K562 (cell line): ENCODE measurements at regions not wholly inside any gene's neighbourhood (a gene's known extent, or its start where the extent isn't known, plus 50 kb on each side); places are given as distances from the start of the nearest gene placed in this dataset.

Experiments
- ATF1 ChIP-seq, 2 experiments: fragments of 450-650 bp in 1 of 2; IDR thresholded peaks; 2 replicates each; pipeline ENCODE4 v1.6.1; 2016; ENCODE audit warnings: missing compliant biosample characterization in 1 of 2, missing genetic modification characterization in 1 of 2
- CC2D1A ChIP-seq: fragments of 450-650 bp; IDR thresholded peaks from 2 replicates; pipeline ENCODE4 v1.6.1; 2017; ENCODE audit warnings: mild to moderate bottlenecking
- CCAR2 ChIP-seq: fragments of 200-400 bp; formaldehyde crosslinking; IDR thresholded peaks from 2 replicates; pipeline ENCODE4 v1.6.1; 2017; ENCODE audit warnings: mild to moderate bottlenecking, low read depth, low read length
- DPF2 ChIP-seq: fragments of 450-650 bp; IDR thresholded peaks from 2 replicates; pipeline ENCODE4 v1.6.1; 2016
- HOXB6 ChIP-seq: fragments of 250-450 bp; sonication (Bioruptor Pico); IDR thresholded peaks from 2 replicates; pipeline ENCODE4 v1.5.1; 2022; ENCODE audit warnings: mild to moderate bottlenecking, borderline replicate concordance
- JUN ChIP-seq, 2 experiments: sonication (generic) in 1 of 2; formaldehyde crosslinking in 1 of 2; IDR thresholded peaks; 2 replicates each; pipeline versions ENCODE4 v1.6.1 to v1.8.0; 2012 to 2022; ENCODE audit warnings: borderline replicate concordance in 2 of 2, mild to moderate bottlenecking in 2 of 2, improper control_type of control experiment in 1 of 2, low read depth in 1 of 2, low read length in 1 of 2, missing genetic modification reagents in 1 of 2
- MEF2D ChIP-seq: conservative IDR thresholded peaks from 2 replicates; pipeline ENCODE4 v1.6.1; 2016; ENCODE audit warnings: low read depth, missing genetic modification characterization, missing compliant biosample characterization
- POLR2AphosphoS5 ChIP-seq: IDR thresholded peaks from 2 replicates; pipeline ENCODE4 v1.6.1; 2011; ENCODE audit warnings: mild to moderate bottlenecking, low read depth, low read length, moderate library complexity; ENCODE audit not compliant: control insufficient read depth, insufficient read depth
- RNF2 ChIP-seq: sonication (generic); IDR thresholded peaks from 2 replicates; pipeline ENCODE4 v1.6.1; 2016
- STAG1 ChIP-seq: sonication (generic); formaldehyde crosslinking; IDR thresholded peaks from 2 replicates; pipeline ENCODE4 v1.5.0; 2020; ENCODE audit warnings: missing genetic modification reagents, borderline replicate concordance
- ZEB2 ChIP-seq: fragments of 450-650 bp; IDR thresholded peaks from 2 replicates; pipeline ENCODE4 v1.6.1; 2016
- ZNF551 ChIP-seq: fragments of 250-450 bp; sonication (Bioruptor Pico); IDR thresholded peaks from 2 replicates; pipeline ENCODE4 v1.5.0; 2021; ENCODE audit warnings: mild to moderate bottlenecking, moderate library complexity
- TF ChIP-seq, protein P1 (sequence below): fragments of 450-650 bp; IDR thresholded peaks from 2 replicates; pipeline ENCODE4 v1.6.1; 2016; ENCODE audit warnings: low read depth, mild to moderate bottlenecking, moderate library complexity
- TF ChIP-seq, protein P2 (sequence below), 2 experiments: fragments of 450-650 bp; conservative IDR thresholded peaks; 2 replicates each; pipeline ENCODE4 v1.6.1; 2017; ENCODE audit warnings: mild to moderate bottlenecking in 2 of 2, moderate library complexity in 2 of 2
- TF ChIP-seq, protein P3 (sequence below): fragments of 450-650 bp; IDR thresholded peaks from 2 replicates; pipeline ENCODE4 v1.6.1; 2017; ENCODE audit warnings: antibody characterized with exemption
- TF ChIP-seq, protein P4 (sequence below): sonication (generic); formaldehyde crosslinking; IDR thresholded peaks from 2 replicates; pipeline ENCODE4 v1.4.0; 2020; ENCODE audit warnings: mild to moderate bottlenecking, missing genetic modification reagents
- TF ChIP-seq, protein P5 (sequence below): fragments of 450-650 bp; IDR thresholded peaks from 2 replicates; pipeline ENCODE4 v1.7.0; 2016; ENCODE audit warnings: borderline replicate concordance
- TF ChIP-seq, protein P6 (sequence below): fragments of 250-450 bp; sonication (Bioruptor Pico); IDR thresholded peaks from 2 replicates; pipeline ENCODE4 v1.4.0; 2020

DNA sequence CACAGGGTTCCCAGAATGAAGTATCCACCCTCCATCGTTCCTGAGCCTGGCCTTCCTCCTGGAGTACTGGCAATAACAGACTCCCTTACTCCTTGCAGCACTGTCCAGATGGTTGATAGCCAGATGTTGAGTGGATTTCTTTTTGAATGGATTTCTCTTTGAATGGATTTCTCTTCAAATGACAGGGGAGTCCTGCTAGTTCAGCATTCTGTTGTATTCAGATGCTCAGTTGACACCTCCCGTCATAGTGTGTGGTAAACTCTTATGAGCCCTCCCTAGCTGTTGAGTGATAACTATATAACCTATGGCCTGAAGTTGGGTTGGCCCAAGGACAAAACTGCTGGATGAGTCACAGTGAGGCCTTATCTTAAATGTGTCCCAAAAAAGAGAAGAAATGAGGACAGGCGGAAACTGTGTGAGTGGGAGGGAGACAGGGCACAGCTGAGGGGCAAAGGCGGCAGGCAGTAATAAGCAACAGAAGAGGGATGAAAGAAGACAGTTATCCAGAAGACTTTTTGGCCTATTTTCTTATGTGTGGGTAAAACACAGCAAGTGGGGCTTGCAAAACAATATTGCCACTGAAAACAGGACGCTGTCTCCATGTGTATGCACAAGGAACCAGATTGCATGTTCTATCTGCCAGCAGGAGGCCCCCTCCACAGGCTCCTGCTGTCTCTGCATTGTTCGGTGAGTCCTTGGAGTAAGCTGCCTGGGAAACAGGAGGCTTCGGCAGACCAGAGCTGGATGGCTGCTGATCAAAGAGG, 209.5 kb upstream of the S1PR3 start (continued):
- TF ChIP-seq STAG1 (CRISPR knock-in tag) (no peak), ZNF551 (CRISPR knock-in tag) (no peak), RNF2 (peak; percentile 67; the same call in 1 of the 2 replicates), POLR2AphosphoS5 (peak; percentile 28; the same call in 1 of the 2 replicates), HOXB6 (no peak), CC2D1A (no peak), JUN (IDR thresholded peaks at IDR 0.05; ENCODE audit: borderline replicate concordance, low read depth, low read length) (peak; percentile 79), JUN (CRISPR knock-in tag; IDR thresholded peaks at IDR 0.05; ENCODE audit: borderline replicate concordance) (no peak), DPF2 (peak; percentile 95), ATF1 (CRISPR knock-in tag; IDR thresholded peaks at IDR 0.05) (no peak), ATF1 (tag; IDR thresholded peaks at IDR 0.05) (peak; percentile 33; the same call in 1 of the 2 replicates), ZEB2 (0 out of 2 replicates have a peak, but pooled peaks have one; percentile 29), CCAR2 (no peak), MEF2D (peak; percentile 83)
- TF ChIP-seq, protein P1, sequence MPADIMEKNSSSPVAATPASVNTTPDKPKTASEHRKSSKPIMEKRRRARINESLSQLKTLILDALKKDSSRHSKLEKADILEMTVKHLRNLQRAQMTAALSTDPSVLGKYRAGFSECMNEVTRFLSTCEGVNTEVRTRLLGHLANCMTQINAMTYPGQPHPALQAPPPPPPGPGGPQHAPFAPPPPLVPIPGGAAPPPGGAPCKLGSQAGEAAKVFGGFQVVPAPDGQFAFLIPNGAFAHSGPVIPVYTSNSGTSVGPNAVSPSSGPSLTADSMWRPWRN: no peak
- TF ChIP-seq, protein P2, sequence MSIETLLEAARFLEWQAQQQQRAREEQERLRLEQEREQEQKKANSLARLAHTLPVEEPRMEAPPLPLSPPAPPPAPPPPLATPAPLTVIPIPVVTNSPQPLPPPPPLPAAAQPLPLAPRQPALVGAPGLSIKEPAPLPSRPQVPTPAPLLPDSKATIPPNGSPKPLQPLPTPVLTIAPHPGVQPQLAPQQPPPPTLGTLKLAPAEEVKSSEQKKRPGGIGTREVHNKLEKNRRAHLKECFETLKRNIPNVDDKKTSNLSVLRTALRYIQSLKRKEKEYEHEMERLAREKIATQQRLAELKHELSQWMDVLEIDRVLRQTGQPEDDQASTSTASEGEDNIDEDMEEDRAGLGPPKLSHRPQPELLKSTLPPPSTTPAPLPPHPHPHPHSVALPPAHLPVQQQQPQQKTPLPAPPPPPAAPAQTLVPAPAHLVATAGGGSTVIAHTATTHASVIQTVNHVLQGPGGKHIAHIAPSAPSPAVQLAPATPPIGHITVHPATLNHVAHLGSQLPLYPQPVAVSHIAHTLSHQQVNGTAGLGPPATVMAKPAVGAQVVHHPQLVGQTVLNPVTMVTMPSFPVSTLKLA (conservative IDR thresholded peaks at IDR 0.05): 0 out of 4 replicates have a peak, but pooled peaks have one; percentile 12 to 44
- TF ChIP-seq, protein P3, sequence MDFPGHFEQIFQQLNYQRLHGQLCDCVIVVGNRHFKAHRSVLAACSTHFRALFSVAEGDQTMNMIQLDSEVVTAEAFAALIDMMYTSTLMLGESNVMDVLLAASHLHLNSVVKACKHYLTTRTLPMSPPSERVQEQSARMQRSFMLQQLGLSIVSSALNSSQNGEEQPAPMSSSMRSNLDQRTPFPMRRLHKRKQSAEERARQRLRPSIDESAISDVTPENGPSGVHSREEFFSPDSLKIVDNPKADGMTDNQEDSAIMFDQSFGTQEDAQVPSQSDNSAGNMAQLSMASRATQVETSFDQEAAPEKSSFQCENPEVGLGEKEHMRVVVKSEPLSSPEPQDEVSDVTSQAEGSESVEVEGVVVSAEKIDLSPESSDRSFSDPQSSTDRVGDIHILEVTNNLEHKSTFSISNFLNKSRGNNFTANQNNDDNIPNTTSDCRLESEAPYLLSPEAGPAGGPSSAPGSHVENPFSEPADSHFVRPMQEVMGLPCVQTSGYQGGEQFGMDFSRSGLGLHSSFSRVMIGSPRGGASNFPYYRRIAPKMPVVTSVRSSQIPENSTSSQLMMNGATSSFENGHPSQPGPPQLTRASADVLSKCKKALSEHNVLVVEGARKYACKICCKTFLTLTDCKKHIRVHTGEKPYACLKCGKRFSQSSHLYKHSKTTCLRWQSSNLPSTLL: no peak
- TF ChIP-seq, protein P4, sequence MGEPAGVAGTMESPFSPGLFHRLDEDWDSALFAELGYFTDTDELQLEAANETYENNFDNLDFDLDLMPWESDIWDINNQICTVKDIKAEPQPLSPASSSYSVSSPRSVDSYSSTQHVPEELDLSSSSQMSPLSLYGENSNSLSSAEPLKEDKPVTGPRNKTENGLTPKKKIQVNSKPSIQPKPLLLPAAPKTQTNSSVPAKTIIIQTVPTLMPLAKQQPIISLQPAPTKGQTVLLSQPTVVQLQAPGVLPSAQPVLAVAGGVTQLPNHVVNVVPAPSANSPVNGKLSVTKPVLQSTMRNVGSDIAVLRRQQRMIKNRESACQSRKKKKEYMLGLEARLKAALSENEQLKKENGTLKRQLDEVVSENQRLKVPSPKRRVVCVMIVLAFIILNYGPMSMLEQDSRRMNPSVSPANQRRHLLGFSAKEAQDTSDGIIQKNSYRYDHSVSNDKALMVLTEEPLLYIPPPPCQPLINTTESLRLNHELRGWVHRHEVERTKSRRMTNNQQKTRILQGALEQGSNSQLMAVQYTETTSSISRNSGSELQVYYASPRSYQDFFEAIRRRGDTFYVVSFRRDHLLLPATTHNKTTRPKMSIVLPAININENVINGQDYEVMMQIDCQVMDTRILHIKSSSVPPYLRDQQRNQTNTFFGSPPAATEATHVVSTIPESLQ (CRISPR knock-in tag): no peak
- TF ChIP-seq, protein P5, sequence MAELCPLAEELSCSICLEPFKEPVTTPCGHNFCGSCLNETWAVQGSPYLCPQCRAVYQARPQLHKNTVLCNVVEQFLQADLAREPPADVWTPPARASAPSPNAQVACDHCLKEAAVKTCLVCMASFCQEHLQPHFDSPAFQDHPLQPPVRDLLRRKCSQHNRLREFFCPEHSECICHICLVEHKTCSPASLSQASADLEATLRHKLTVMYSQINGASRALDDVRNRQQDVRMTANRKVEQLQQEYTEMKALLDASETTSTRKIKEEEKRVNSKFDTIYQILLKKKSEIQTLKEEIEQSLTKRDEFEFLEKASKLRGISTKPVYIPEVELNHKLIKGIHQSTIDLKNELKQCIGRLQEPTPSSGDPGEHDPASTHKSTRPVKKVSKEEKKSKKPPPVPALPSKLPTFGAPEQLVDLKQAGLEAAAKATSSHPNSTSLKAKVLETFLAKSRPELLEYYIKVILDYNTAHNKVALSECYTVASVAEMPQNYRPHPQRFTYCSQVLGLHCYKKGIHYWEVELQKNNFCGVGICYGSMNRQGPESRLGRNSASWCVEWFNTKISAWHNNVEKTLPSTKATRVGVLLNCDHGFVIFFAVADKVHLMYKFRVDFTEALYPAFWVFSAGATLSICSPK: no peak
- TF ChIP-seq, protein P6, sequence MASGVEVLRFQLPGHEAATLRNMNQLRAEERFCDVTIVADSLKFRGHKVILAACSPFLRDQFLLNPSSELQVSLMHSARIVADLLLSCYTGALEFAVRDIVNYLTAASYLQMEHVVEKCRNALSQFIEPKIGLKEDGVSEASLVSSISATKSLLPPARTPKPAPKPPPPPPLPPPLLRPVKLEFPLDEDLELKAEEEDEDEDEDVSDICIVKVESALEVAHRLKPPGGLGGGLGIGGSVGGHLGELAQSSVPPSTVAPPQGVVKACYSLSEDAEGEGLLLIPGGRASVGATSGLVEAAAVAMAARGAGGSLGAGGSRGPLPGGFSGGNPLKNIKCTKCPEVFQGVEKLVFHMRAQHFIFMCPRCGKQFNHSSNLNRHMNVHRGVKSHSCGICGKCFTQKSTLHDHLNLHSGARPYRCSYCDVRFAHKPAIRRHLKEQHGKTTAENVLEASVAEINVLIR (CRISPR knock-in tag): no peak
